ENCODE measurements at regions not wholly inside any gene's neighbourhood (a gene's known extent, or its start where the extent isn't known, plus 50 kb on each side); places are given as distances from the start of the nearest gene placed in this dataset.

GRCh38 chr13:111621164-111621563 lies 300.7 kb downstream of the TEX29 start:
- TF ChIP-seq EZH2 (IDR thresholded peaks at IDR 0.05; ENCODE audit: low read length, missing control alignments) (no peak), CTCF (conservative IDR thresholded peaks at IDR 0.05 in 1 of 2, IDR thresholded peaks at IDR 0.05 in 1 of 2; ENCODE audit: low read depth in 1 of 2, low read length in 2 of 2) (no peak)
